Activated CD4-positive, alpha-beta T cell treated with anti-CD3 and anti-CD28 coated beads, Interleukin-2, amount 10 ng/mL, durations not matched to agents 7 days and 5 days (primary cell): ENCODE measurements at regions not wholly inside any gene's neighbourhood (a gene's known extent, or its start where the extent isn't known, plus 50 kb on each side); places are given as distances from the start of the nearest gene placed in this dataset.
A peak's percentile ranks its signal among the peaks of the same experiment; 100 is the strongest.
"Not testable (repeated sequence)": the region's sequence is repeated elsewhere in the genome, so short reads cannot be mapped to it uniquely, and the experiment has no call there.

Experiments
- CTCF ChIA-PET: fragments of 350-600 bp; sonication (Branson Sonifier 250); formaldehyde crosslinking; loops from one replicate; lab custom pipeline; 2021; ENCODE audit warnings: antibody characterized with exemption; lab: Charles Lee
- POLR2A ChIA-PET: fragments of 350-600 bp; sonication (Branson Sonifier 250); formaldehyde crosslinking; loops from one replicate; lab custom pipeline; 2021; ENCODE audit warnings: antibody characterized with exemption; lab: Charles Lee
- DNase-seq: peaks from one replicate; pipeline ENCODE4 v3.0.0-alpha.2; 2020
- H3K27ac Mint-ChIP-seq: one replicate; pipeline ENCODE4 v1.8.0; 2021; ENCODE audit warnings: mild to moderate bottlenecking, moderate library complexity, mixed read lengths
- H3K27me3 Mint-ChIP-seq: one replicate; pipeline ENCODE4 v1.8.0; 2021; ENCODE audit warnings: mixed read lengths
- H3K36me3 Mint-ChIP-seq: one replicate; pipeline ENCODE4 v1.8.0; 2021; ENCODE audit warnings: low read depth, mixed read lengths
- H3K4me1 Mint-ChIP-seq: one replicate; pipeline ENCODE4 v1.8.0; 2021; ENCODE audit warnings: mixed read lengths
- H3K4me3 Mint-ChIP-seq: one replicate; pipeline ENCODE4 v1.8.0; 2021; ENCODE audit warnings: mild to moderate bottlenecking, moderate library complexity, mixed read lengths
- H3K9me3 Mint-ChIP-seq: one replicate; pipeline ENCODE4 v1.8.0; 2021; ENCODE audit warnings: mixed read lengths

- Mint-ChIP-seq H3K9me3 (no peaks in the 10 kb centered on the region), H3K27ac (no peak overlapping the region), H3K4me3 (no peak overlapping the region), H3K36me3 (no peaks in the 10 kb centered on the region), H3K4me1 (peaks cover 34% of the 10 kb centered on the region), H3K27me3 (peaks cover 3% of the 10 kb centered on the region)
- POLR2A ChIA-PET = no interaction called here
- CTCF ChIA-PET = interaction anchor here (0.6 to 1.2 kb wide), 3 partner anchors 10 to 75 kb away, joined by 3 to 4 read pairs (median 3); no protein-coding TSS in a partner anchor
- DNase-seq = no peak
These were observed 92.2 kb downstream of the CDC7 start for GRCh38 chr1:91592716-91593477.

GRCh38 chr1:91594383-91595055, 93.9 kb downstream of the CDC7 start:
- H3K27me3 Mint-ChIP-seq = no peaks in the 10 kb centered on the region
- no peaks in the 10 kb centered on the region for H3K9me3 Mint-ChIP-seq
- no peak for DNase-seq
- H3K4me1 Mint-ChIP-seq = peaks cover 34% of the 10 kb centered on the region
- H3K36me3 Mint-ChIP-seq = peaks cover 3% of the 10 kb centered on the region
- POLR2A ChIA-PET = no interaction called here
- no peak overlapping the region for H3K27ac Mint-ChIP-seq
- CTCF ChIA-PET = interaction anchor here (0.5 to 1.6 kb wide), 7 partner anchors 8 to 95 kb away, joined by 3 to 5 read pairs (median 4); no protein-coding TSS in a partner anchor
- no peak overlapping the region for H3K4me3 Mint-ChIP-seq

- Mint-ChIP-seq H3K36me3 (peaks cover 3% of the 10 kb centered on the region), H3K27me3 (peaks cover 5% of the 10 kb centered on the region), H3K4me1 (peaks cover 25% of the 10 kb centered on the region), H3K9me3 (no peaks in the 10 kb centered on the region), H3K4me3 (no peak overlapping the region), H3K27ac (no peak overlapping the region)
- CTCF ChIA-PET = no interaction called here
- POLR2A ChIA-PET = no interaction called here
- no peak for DNase-seq
These were observed 95.8 kb downstream of the CDC7 start for GRCh38 chr1:91596474-91596873.

- peaks cover 17% of the 10 kb centered on the region for H3K4me1 Mint-ChIP-seq
- peaks cover 3% of the 10 kb centered on the region for H3K36me3 Mint-ChIP-seq
- CTCF ChIA-PET = interaction anchor here (2.1 kb wide), 1 partner anchor 11 kb away, joined by 7 read pairs; no protein-coding TSS in a partner anchor
- peaks cover 5% of the 10 kb centered on the region for H3K27me3 Mint-ChIP-seq
- no peak for DNase-seq
- POLR2A ChIA-PET = no interaction called here
- H3K9me3 Mint-ChIP-seq = no peaks in the 10 kb centered on the region
- H3K4me3 Mint-ChIP-seq = no peak overlapping the region
- H3K27ac Mint-ChIP-seq = no peak overlapping the region
These were observed 96.6 kb downstream of the CDC7 start for GRCh38 chr1:91597215-91597614.

GRCh38 chr1:91600431-91601337, 100.0 kb downstream of the CDC7 start:
- no peak overlapping the region for H3K4me3 Mint-ChIP-seq
- no peaks in the 10 kb centered on the region for H3K9me3 Mint-ChIP-seq
- POLR2A ChIA-PET = no interaction called here
- H3K27me3 Mint-ChIP-seq = peaks cover 5% of the 10 kb centered on the region
- H3K27ac Mint-ChIP-seq = no peak overlapping the region
- peaks cover 11% of the 10 kb centered on the region for H3K4me1 Mint-ChIP-seq
- DNase-seq = no peak
- peaks cover 3% of the 10 kb centered on the region for H3K36me3 Mint-ChIP-seq
- CTCF ChIA-PET = interaction anchor here (1.2 kb wide), 1 partner anchor 17 kb away, joined by 3 read pairs; no protein-coding TSS in a partner anchor

GRCh38 chr1:91601554-91602376, 101.1 kb downstream of the CDC7 start:
- Mint-ChIP-seq H3K4me1 (peaks cover 3% of the 10 kb centered on the region), H3K9me3 (no peaks in the 10 kb centered on the region), H3K36me3 (peaks cover 3% of the 10 kb centered on the region), H3K27ac (peak overlapping the region; percentile 41), H3K4me3 (no peak overlapping the region), H3K27me3 (peaks cover 5% of the 10 kb centered on the region)
- no peak for DNase-seq
- CTCF ChIA-PET = interaction anchor here (1.1 to 1.6 kb wide), 2 partner anchors 8 to 13 kb away, joined by 3 to 4 read pairs; no protein-coding TSS in a partner anchor
- POLR2A ChIA-PET = interaction anchor here (0.7 kb wide), 1 partner anchor 11 kb away, joined by 3 read pairs; no protein-coding TSS in a partner anchor

- Mint-ChIP-seq H3K27ac (no peak overlapping the region), H3K4me1 (no peaks in the 10 kb centered on the region), H3K4me3 (no peak overlapping the region), H3K27me3 (peaks cover 5% of the 10 kb centered on the region), H3K9me3 (peaks cover 3% of the 10 kb centered on the region), H3K36me3 (no peaks in the 10 kb centered on the region)
- CTCF ChIA-PET = interaction anchor here (1.0 to 1.6 kb wide), 2 partner anchors 10 to 17 kb away, joined by 3 to 4 read pairs; no protein-coding TSS in a partner anchor
- DNase-seq = no peak
- POLR2A ChIA-PET = no interaction called here
These were observed 102.8 kb downstream of the CDC7 start for GRCh38 chr1:91603409-91603808.

- H3K27me3 Mint-ChIP-seq = peaks cover 5% of the 10 kb centered on the region
- POLR2A ChIA-PET = no interaction called here
- no peaks in the 10 kb centered on the region for H3K36me3 Mint-ChIP-seq
- H3K9me3 Mint-ChIP-seq = peaks cover 3% of the 10 kb centered on the region
- H3K4me3 Mint-ChIP-seq = no peak overlapping the region
- no peak for DNase-seq
- H3K4me1 Mint-ChIP-seq = no peaks in the 10 kb centered on the region
- H3K27ac Mint-ChIP-seq = no peak overlapping the region
- CTCF ChIA-PET = interaction anchor here (1.0 to 1.1 kb wide), 2 partner anchors 12 to 14 kb away, joined by 3 read pairs; no protein-coding TSS in a partner anchor
These were observed 104.0 kb downstream of the CDC7 start for GRCh38 chr1:91604632-91605031.

GRCh38 chr1:91605566-91605965, 104.9 kb downstream of the CDC7 start:
- Mint-ChIP-seq H3K27ac (no peak overlapping the region), H3K4me1 (no peaks in the 10 kb centered on the region), H3K36me3 (no peaks in the 10 kb centered on the region), H3K4me3 (no peak overlapping the region), H3K27me3 (peaks cover 5% of the 10 kb centered on the region), H3K9me3 (peaks cover 3% of the 10 kb centered on the region)
- CTCF ChIA-PET = no interaction called here
- DNase-seq = no peak
- POLR2A ChIA-PET = no interaction called here

- Mint-ChIP-seq H3K9me3 (peaks cover 3% of the 10 kb centered on the region), H3K36me3 (no peaks in the 10 kb centered on the region), H3K27me3 (no peaks in the 10 kb centered on the region), H3K27ac (no peak overlapping the region), H3K4me3 (no peak overlapping the region), H3K4me1 (no peaks in the 10 kb centered on the region)
- no peak for DNase-seq
- CTCF ChIA-PET = interaction anchor here (1.1 kb wide), 1 partner anchor 30 kb away, joined by 3 read pairs; no protein-coding TSS in a partner anchor
- POLR2A ChIA-PET = no interaction called here
These were observed 106.0 kb downstream of the CDC7 start for GRCh38 chr1:91606546-91607078.

GRCh38 chr1:91607686-91608085, 107.0 kb downstream of the CDC7 start:
- DNase-seq, H3K27ac Mint-ChIP-seq, H3K4me1 Mint-ChIP-seq, H3K4me3 Mint-ChIP-seq, POLR2A ChIA-PET, H3K36me3 Mint-ChIP-seq, H3K27me3 Mint-ChIP-seq, H3K9me3 Mint-ChIP-seq: not testable (repeated sequence)
- CTCF ChIA-PET = interaction anchor here (0.6 kb wide), 1 partner anchor 78 kb away, joined by 3 read pairs; no protein-coding TSS in a partner anchor
